ENCODE measurements at regions not wholly inside any gene's neighbourhood (a gene's known extent, or its start where the extent isn't known, plus 50 kb on each side); places are given as distances from the start of the nearest gene placed in this dataset.

DNA sequence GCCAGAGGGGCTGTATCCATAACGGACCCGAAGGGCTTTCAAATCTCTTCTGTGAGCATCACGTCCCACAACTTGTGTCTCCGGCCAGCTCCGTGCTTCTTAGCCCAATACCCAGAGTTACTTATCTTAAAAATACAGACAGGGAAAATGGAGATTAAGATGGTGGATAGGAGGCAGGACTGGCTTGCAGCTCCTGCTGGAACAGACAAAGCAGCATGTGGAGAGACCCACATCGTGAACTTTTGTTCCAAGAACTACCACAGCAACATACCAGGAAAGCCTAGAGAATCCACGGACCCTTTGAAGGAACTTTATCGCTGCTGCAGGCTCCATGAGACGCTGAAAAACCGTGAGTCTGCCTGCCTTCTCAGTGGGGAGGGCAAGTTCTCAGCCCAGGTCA lies 113.7 kb downstream of the RNASET2 start:
- TF ChIP-seq, protein P1, sequence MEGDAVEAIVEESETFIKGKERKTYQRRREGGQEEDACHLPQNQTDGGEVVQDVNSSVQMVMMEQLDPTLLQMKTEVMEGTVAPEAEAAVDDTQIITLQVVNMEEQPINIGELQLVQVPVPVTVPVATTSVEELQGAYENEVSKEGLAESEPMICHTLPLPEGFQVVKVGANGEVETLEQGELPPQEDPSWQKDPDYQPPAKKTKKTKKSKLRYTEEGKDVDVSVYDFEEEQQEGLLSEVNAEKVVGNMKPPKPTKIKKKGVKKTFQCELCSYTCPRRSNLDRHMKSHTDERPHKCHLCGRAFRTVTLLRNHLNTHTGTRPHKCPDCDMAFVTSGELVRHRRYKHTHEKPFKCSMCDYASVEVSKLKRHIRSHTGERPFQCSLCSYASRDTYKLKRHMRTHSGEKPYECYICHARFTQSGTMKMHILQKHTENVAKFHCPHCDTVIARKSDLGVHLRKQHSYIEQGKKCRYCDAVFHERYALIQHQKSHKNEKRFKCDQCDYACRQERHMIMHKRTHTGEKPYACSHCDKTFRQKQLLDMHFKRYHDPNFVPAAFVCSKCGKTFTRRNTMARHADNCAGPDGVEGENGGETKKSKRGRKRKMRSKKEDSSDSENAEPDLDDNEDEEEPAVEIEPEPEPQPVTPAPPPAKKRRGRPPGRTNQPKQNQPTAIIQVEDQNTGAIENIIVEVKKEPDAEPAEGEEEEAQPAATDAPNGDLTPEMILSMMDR (IDR thresholded peaks at IDR 0.05), result no peak
- TF ChIP-seq EZH2phosphoT487 (IDR thresholded peaks at IDR 0.05), result no peak

Measured in neural progenitor cell (in vitro differentiated cells).